ENCODE measurements at regions not wholly inside any gene's neighbourhood (a gene's known extent, or its start where the extent isn't known, plus 50 kb on each side); places are given as distances from the start of the nearest gene placed in this dataset.

- H3K4me1 ChIP-seq (ENCODE audit: control insufficient read depth, insufficient read depth, low read length): no peaks in the 10 kb centered on the region
- H3K14ac ChIP-seq (replicated peaks; ENCODE audit: low read depth, low read length): no peak overlapping the region
- H4K8ac ChIP-seq (ENCODE audit: low read depth in 2 of 2, low read length in 2 of 2): no peak overlapping the region
- H3K79me1 ChIP-seq (ENCODE audit: low read depth in 1 of 2, low read length in 2 of 2): no peaks in the 10 kb centered on the region
- no peaks in the 10 kb centered on the region for H4K20me1 ChIP-seq (ENCODE audit: insufficient read depth, low read length)
- no peak overlapping the region for H2BK15ac ChIP-seq (ENCODE audit: low read depth, low read length)
- peaks cover 17% of the 10 kb centered on the region for H3K9me3 ChIP-seq (ENCODE audit: control insufficient read depth, insufficient read depth, low read length)
- H3K9me1 ChIP-seq (ENCODE audit: insufficient read depth, low read length): no peaks in the 10 kb centered on the region
- WGBS, 2 experiments (ENCODE audit: extremely low coverage in 2 of 2, insufficient read length in 1 of 2): no CpG with 5 or more reads among the region's 4 CpGs
- H4K91ac ChIP-seq (ENCODE audit: insufficient read depth, low read depth, low read length): no peak overlapping the region
- CTCF ChIA-PET: no interaction called here
- H3K36me3 ChIP-seq (ENCODE audit: control insufficient read depth, insufficient read depth, low read length): no peaks in the 10 kb centered on the region
- intact Hi-C loops (cut with micrococcal nuclease): no loop called here
- H3K4me3 ChIP-seq (ENCODE audit: insufficient read depth, low read depth, low read length): no peak overlapping the region
- no peak overlapping the region for H3K4ac ChIP-seq (ENCODE audit: low read depth, low read length)
- DNase-seq: no peak
- TF ChIP-seq CHD1 (IDR thresholded peaks at IDR 0.05; ENCODE audit: low read depth, low read length) (no peak), USF2 (IDR thresholded peaks at IDR 0.05; ENCODE audit: low read depth, low read length) (no peak), SMC3 (IDR thresholded peaks at IDR 0.05; ENCODE audit: low read depth, low read length) (no peak), MAZ (IDR thresholded peaks at IDR 0.05; ENCODE audit: borderline replicate concordance, low read depth, low read length) (no peak), POLR2A (IDR thresholded peaks at IDR 0.05; ENCODE audit: low read depth, low read length) (no peak), CTCF (conservative IDR thresholded peaks at IDR 0.05; ENCODE audit: low read depth, low read length) (no peak), NFE2L2 (IDR thresholded peaks at IDR 0.05; ENCODE audit: low read depth, low read length) (no peak)
- H3K56ac ChIP-seq (ENCODE audit: extremely low read depth, insufficient read depth, low read length): no peak overlapping the region
- H3K18ac ChIP-seq (ENCODE audit: low read depth, low read length): no peak overlapping the region
- no peak overlapping the region for H2BK120ac ChIP-seq (ENCODE audit: low read depth, low read length)
- no peaks in the 10 kb centered on the region for H3K27me3 ChIP-seq (ENCODE audit: control insufficient read depth, insufficient read depth, low read length)
- H2BK5ac ChIP-seq (ENCODE audit: low read depth, low read length, poor library complexity, severe bottlenecking): no peak overlapping the region
- no peak overlapping the region for H4K5ac ChIP-seq (ENCODE audit: low read depth, low read length)
- no peak overlapping the region for H3K27ac ChIP-seq (ENCODE audit: insufficient read depth, low read length)
- no peak for ATAC-seq (ENCODE audit: low read depth)
- dilution Hi-C loops (cut with HindIII; ENCODE audit: low sequenced_read_pairs, unreplicated experiment): no loop called here
- no peak overlapping the region for H2AK9ac ChIP-seq (replicated peaks; ENCODE audit: low read depth, low read length, poor library complexity)
- H3K4me2 ChIP-seq (ENCODE audit: low read depth, low read length): no peak overlapping the region
- no peak overlapping the region for H2AK5ac ChIP-seq (ENCODE audit: low read depth, low read length)
- H3K23ac ChIP-seq (ENCODE audit: low read depth, low read length): no peak overlapping the region
- in situ Hi-C loops (cut with MboI; ENCODE audit: low sequenced_read_pairs): no loop called here
- no TSS peak for BruUV-seq (replicated peaks)
- H2AFZ ChIP-seq (replicated peaks; ENCODE audit: low read length, poor library complexity): no peak overlapping the region
- no peak overlapping the region for H2BK20ac ChIP-seq (ENCODE audit: low read depth, low read length)
- POLR2A ChIA-PET (ENCODE audit: unreplicated experiment): no interaction called here
- no peak overlapping the region for H3K9ac ChIP-seq (ENCODE audit: low read depth, low read length)
These were observed 504.9 kb downstream of the VRK1 start for GRCh38 chr14:97301931-97302559.

Measured in IMR-90 (cell line).